T-helper 2 cell treated with Interferon-gamma antibody and Interleukin-4, amounts not matched to agents 5 μg/mL and 100 μg/mL, for 36 hours (primary cell): ENCODE measurements at regions not wholly inside any gene's neighbourhood (a gene's known extent, or its start where the extent isn't known, plus 50 kb on each side); places are given as distances from the start of the nearest gene placed in this dataset.

Experiments
- DNase-seq: peaks from one replicate; pipeline ENCODE4 v3.0.0; 2021; ENCODE audit warnings: low spot score
- H3K27ac Mint-ChIP-seq: one replicate; pipeline ENCODE4 v1.8.0; 2021; ENCODE audit warnings: mild to moderate bottlenecking, mixed read lengths
- H3K27me3 Mint-ChIP-seq: one replicate; pipeline ENCODE4 v1.8.0; 2021; ENCODE audit warnings: low read depth, mixed read lengths
- H3K36me3 Mint-ChIP-seq: one replicate; pipeline ENCODE4 v1.8.0; 2021; ENCODE audit warnings: low read depth, mixed read lengths
- H3K4me1 Mint-ChIP-seq: one replicate; pipeline ENCODE4 v1.8.0; 2021; ENCODE audit warnings: low read depth, mixed read lengths
- H3K4me3 Mint-ChIP-seq: one replicate; pipeline ENCODE4 v1.8.0; 2022; ENCODE audit warnings: mild to moderate bottlenecking, moderate library complexity, mixed read lengths
- H3K9me3 Mint-ChIP-seq: one replicate; pipeline ENCODE4 v1.8.0; 2021; ENCODE audit warnings: mixed read lengths

- Mint-ChIP-seq H3K4me1 (no peaks in the 10 kb centered on the region), H3K4me3 (no peak overlapping the region), H3K36me3 (no peaks in the 10 kb centered on the region), H3K9me3 (no peaks in the 10 kb centered on the region), H3K27me3 (no peaks in the 10 kb centered on the region), H3K27ac (no peak overlapping the region)
- no peak for DNase-seq
These were observed 399.0 kb upstream of the BRINP1 start for GRCh38 chr9:119768266-119768665.

GRCh38 chr9:119765632-119766175 lies 396.5 kb upstream of the BRINP1 start:
- no peak overlapping the region for H3K4me3 Mint-ChIP-seq
- no peak overlapping the region for H3K27ac Mint-ChIP-seq
- no peaks in the 10 kb centered on the region for H3K36me3 Mint-ChIP-seq
- H3K4me1 Mint-ChIP-seq: no peaks in the 10 kb centered on the region
- no peaks in the 10 kb centered on the region for H3K27me3 Mint-ChIP-seq
- H3K9me3 Mint-ChIP-seq: no peaks in the 10 kb centered on the region
- DNase-seq: no peak

- Mint-ChIP-seq H3K9me3 (no peaks in the 10 kb centered on the region), H3K36me3 (no peaks in the 10 kb centered on the region), H3K4me3 (no peak overlapping the region), H3K4me1 (no peaks in the 10 kb centered on the region), H3K27me3 (no peaks in the 10 kb centered on the region), H3K27ac (no peak overlapping the region)
- no peak for DNase-seq
These were observed 394.0 kb upstream of the BRINP1 start for GRCh38 chr9:119763260-119763659.

GRCh38 chr9:119761812-119762211 lies 392.6 kb upstream of the BRINP1 start:
- DNase-seq: no peak
- H3K4me3 Mint-ChIP-seq: no peak overlapping the region
- H3K9me3 Mint-ChIP-seq: no peaks in the 10 kb centered on the region
- no peak overlapping the region for H3K27ac Mint-ChIP-seq
- no peaks in the 10 kb centered on the region for H3K36me3 Mint-ChIP-seq
- no peaks in the 10 kb centered on the region for H3K27me3 Mint-ChIP-seq
- H3K4me1 Mint-ChIP-seq: no peaks in the 10 kb centered on the region

- no peaks in the 10 kb centered on the region for H3K4me1 Mint-ChIP-seq
These were observed 389.8 kb upstream of the BRINP1 start for GRCh38 chr9:119758990-119759389.

GRCh38 chr9:119758241-119758640 lies 389.0 kb upstream of the BRINP1 start:
- no peaks in the 10 kb centered on the region for H3K36me3 Mint-ChIP-seq
- H3K9me3 Mint-ChIP-seq: no peaks in the 10 kb centered on the region
- DNase-seq: no peak
- no peak overlapping the region for H3K27ac Mint-ChIP-seq
- H3K4me3 Mint-ChIP-seq: no peak overlapping the region
- no peaks in the 10 kb centered on the region for H3K27me3 Mint-ChIP-seq
- H3K4me1 Mint-ChIP-seq: no peaks in the 10 kb centered on the region

More at GRCh38 chr9:119758990-119759389, 389.8 kb upstream of the BRINP1 start:
- Mint-ChIP-seq H3K27ac (no peak overlapping the region), H3K9me3 (no peaks in the 10 kb centered on the region), H3K36me3 (no peaks in the 10 kb centered on the region), H3K27me3 (no peaks in the 10 kb centered on the region), H3K4me3 (no peak overlapping the region)
- no peak for DNase-seq

- Mint-ChIP-seq H3K27me3 (no peaks in the 10 kb centered on the region), H3K36me3 (no peaks in the 10 kb centered on the region), H3K27ac (no peak overlapping the region), H3K4me3 (no peak overlapping the region), H3K9me3 (peaks cover 9% of the 10 kb centered on the region), H3K4me1 (no peaks in the 10 kb centered on the region)
- no peak for DNase-seq
These were observed 370.2 kb upstream of the BRINP1 start for GRCh38 chr9:119739476-119739875.

GRCh38 chr9:119736491-119737454 lies 367.5 kb upstream of the BRINP1 start:
- DNase-seq: no peak
- H3K27me3 Mint-ChIP-seq: no peaks in the 10 kb centered on the region
- H3K9me3 Mint-ChIP-seq: peaks cover 7% of the 10 kb centered on the region
- H3K4me1 Mint-ChIP-seq: no peaks in the 10 kb centered on the region
- no peaks in the 10 kb centered on the region for H3K36me3 Mint-ChIP-seq
- H3K4me3 Mint-ChIP-seq: no peak overlapping the region
- no peak overlapping the region for H3K27ac Mint-ChIP-seq

GRCh38 chr9:119727988-119728387 lies 358.8 kb upstream of the BRINP1 start:
- no peak overlapping the region for H3K27ac Mint-ChIP-seq
- H3K36me3 Mint-ChIP-seq: no peaks in the 10 kb centered on the region
- H3K9me3 Mint-ChIP-seq: peaks cover 3% of the 10 kb centered on the region
- H3K4me3 Mint-ChIP-seq: no peak overlapping the region
- no peak for DNase-seq
- H3K4me1 Mint-ChIP-seq: no peaks in the 10 kb centered on the region
- no peaks in the 10 kb centered on the region for H3K27me3 Mint-ChIP-seq

GRCh38 chr9:119726035-119726434 lies 356.8 kb upstream of the BRINP1 start:
- H3K27me3 Mint-ChIP-seq: no peaks in the 10 kb centered on the region
- no peaks in the 10 kb centered on the region for H3K4me1 Mint-ChIP-seq
- no peak for DNase-seq
- H3K4me3 Mint-ChIP-seq: no peak overlapping the region
- no peaks in the 10 kb centered on the region for H3K9me3 Mint-ChIP-seq
- H3K36me3 Mint-ChIP-seq: no peaks in the 10 kb centered on the region
- no peak overlapping the region for H3K27ac Mint-ChIP-seq

- H3K4me1 Mint-ChIP-seq: no peaks in the 10 kb centered on the region
These were observed 353.1 kb upstream of the BRINP1 start for GRCh38 chr9:119722384-119722783.

GRCh38 chr9:119712325-119712724 lies 343.1 kb upstream of the BRINP1 start:
- no peak overlapping the region for H3K27ac Mint-ChIP-seq
- no peak for DNase-seq
- no peaks in the 10 kb centered on the region for H3K27me3 Mint-ChIP-seq
- no peaks in the 10 kb centered on the region for H3K4me1 Mint-ChIP-seq
- H3K36me3 Mint-ChIP-seq: no peaks in the 10 kb centered on the region
- H3K9me3 Mint-ChIP-seq: no peaks in the 10 kb centered on the region
- no peak overlapping the region for H3K4me3 Mint-ChIP-seq

More at GRCh38 chr9:119722384-119722783, 353.1 kb upstream of the BRINP1 start:
- H3K9me3 Mint-ChIP-seq: no peaks in the 10 kb centered on the region
- DNase-seq: no peak
- H3K4me3 Mint-ChIP-seq: no peak overlapping the region
- H3K36me3 Mint-ChIP-seq: no peaks in the 10 kb centered on the region
- no peaks in the 10 kb centered on the region for H3K27me3 Mint-ChIP-seq
- no peak overlapping the region for H3K27ac Mint-ChIP-seq

- Mint-ChIP-seq H3K27me3 (no peaks in the 10 kb centered on the region), H3K36me3 (no peaks in the 10 kb centered on the region), H3K9me3 (no peaks in the 10 kb centered on the region), H3K4me1 (no peaks in the 10 kb centered on the region), H3K4me3 (no peak overlapping the region), H3K27ac (no peak overlapping the region)
- DNase-seq: no peak
These were observed 340.2 kb upstream of the BRINP1 start for GRCh38 chr9:119709431-119709830.

GRCh38 chr9:119707228-119707845 lies 338.1 kb upstream of the BRINP1 start:
- H3K4me1 Mint-ChIP-seq: no peaks in the 10 kb centered on the region
- H3K36me3 Mint-ChIP-seq: no peaks in the 10 kb centered on the region
- no peaks in the 10 kb centered on the region for H3K27me3 Mint-ChIP-seq
- H3K4me3 Mint-ChIP-seq: no peak overlapping the region
- no peak for DNase-seq
- no peak overlapping the region for H3K27ac Mint-ChIP-seq
- H3K9me3 Mint-ChIP-seq: no peaks in the 10 kb centered on the region
